Ovary (tissue), 3 donors: ENCODE measurements at regions not wholly inside any gene's neighbourhood (a gene's known extent, or its start where the extent isn't known, plus 50 kb on each side); places are given as distances from the start of the nearest gene placed in this dataset.

Experiments used
- POLR2A ChIP-seq: fragments of 450-650 bp; IDR thresholded peaks from one replicate; pipeline ENCODE4 v1.6.1; 2017; ENCODE audit warnings: antibody characterized with exemption, mild to moderate bottlenecking, moderate library complexity
- TF ChIP-seq, protein P1 (sequence below), 3 donors: fragments of 450-650 bp in 2 of 3; fragments of 200-600 bp in 1 of 3; IDR thresholded peaks; one replicate each; pipeline versions ENCODE4 v1.5.1 to v1.8.0; 2016 to 2022; ENCODE audit warnings: antibody characterized with exemption in 3 of 3, mild to moderate bottlenecking in 1 of 3
- donor health status: DM: no; HTN: no; CAD: no.

DNA sequence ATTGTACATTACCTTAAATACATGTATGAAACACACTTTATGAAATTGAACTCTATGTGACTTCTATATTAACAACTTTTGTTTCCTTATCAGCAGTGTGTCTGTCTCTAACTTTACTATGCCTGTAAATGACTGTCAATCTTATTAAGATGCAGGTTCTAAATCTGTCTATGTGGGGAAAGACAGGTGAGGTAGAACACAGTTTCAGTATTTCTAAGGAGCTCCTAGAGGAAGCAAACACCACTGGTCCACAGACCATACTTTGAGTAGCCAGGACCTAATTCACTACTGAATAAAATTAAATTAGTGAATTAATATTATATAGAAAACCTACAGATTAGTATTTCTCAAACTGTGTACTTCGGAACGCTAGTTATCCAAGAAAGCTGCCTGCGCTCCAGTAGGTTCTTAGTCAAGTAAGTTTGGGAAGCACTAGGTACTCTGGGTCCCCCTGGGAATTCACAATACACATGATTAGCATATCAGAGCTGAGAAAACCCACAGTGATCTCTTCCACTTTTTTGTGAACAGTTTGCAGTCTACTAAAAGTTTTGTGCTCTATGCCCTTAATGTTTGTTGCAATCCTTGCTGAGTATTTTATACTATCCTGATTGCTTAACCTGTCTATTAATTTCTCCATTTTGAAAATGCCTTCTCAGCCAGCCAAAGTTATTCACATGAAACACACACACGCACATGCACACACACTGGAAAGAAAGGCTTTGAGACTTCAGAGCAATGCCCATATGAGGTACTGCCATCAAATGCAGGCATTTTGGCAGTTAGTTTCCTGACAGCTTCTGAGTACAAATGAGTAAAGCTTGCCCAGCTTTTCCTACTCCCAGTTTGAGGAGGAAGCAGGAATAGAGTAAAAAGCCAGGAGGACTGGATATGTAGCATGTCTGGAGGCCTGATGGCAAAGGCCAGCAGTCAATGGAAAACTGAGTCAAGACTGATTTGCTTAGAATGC is 133.6 kb upstream of the CPEB2 start:
- TF ChIP-seq, protein P1, sequence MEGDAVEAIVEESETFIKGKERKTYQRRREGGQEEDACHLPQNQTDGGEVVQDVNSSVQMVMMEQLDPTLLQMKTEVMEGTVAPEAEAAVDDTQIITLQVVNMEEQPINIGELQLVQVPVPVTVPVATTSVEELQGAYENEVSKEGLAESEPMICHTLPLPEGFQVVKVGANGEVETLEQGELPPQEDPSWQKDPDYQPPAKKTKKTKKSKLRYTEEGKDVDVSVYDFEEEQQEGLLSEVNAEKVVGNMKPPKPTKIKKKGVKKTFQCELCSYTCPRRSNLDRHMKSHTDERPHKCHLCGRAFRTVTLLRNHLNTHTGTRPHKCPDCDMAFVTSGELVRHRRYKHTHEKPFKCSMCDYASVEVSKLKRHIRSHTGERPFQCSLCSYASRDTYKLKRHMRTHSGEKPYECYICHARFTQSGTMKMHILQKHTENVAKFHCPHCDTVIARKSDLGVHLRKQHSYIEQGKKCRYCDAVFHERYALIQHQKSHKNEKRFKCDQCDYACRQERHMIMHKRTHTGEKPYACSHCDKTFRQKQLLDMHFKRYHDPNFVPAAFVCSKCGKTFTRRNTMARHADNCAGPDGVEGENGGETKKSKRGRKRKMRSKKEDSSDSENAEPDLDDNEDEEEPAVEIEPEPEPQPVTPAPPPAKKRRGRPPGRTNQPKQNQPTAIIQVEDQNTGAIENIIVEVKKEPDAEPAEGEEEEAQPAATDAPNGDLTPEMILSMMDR (IDR thresholded peaks at IDR 0.05): no peak
- no peak for TF ChIP-seq POLR2A
